ENCODE measurements at regions not wholly inside any gene's neighbourhood (a gene's known extent, or its start where the extent isn't known, plus 50 kb on each side); places are given as distances from the start of the nearest gene placed in this dataset.
"Not testable (repeated sequence)": the region's sequence is repeated elsewhere in the genome, so short reads cannot be mapped to it uniquely, and the experiment has no call there.

DNA sequence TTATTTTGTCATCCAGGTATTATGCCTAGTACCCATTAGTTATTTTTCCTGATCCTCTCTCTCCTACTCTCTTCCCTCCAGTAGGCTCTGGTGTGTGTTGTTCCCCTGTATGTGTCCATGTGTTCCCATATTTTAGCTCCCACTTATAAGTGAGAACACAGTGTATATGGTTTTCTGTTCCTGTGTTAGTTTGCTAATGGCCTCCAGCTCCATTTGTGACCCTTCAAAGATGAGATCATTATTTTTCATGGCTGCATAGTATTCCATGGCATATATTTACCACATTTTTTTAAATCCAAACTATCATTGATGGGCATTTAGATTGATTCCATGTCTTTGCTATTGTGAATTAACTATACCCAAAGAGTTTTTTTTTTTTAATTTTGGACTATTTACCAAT, 1675.7 kb upstream of the B3GALT2 start:
- no peak for TF ChIP-seq CTCF (IDR thresholded peaks at IDR 0.05)
- Histone ChIP-seq H3K9me3 (peaks cover 9% of the 10 kb centered on the region), H3K4me1 (no peaks in the 10 kb centered on the region), H3K36me3 (no peaks in the 10 kb centered on the region), H3K27ac (no peak overlapping the region), H3K27me3 (ENCODE audit: low read depth) (no peaks in the 10 kb centered on the region), H3K4me3 (no peak overlapping the region)
- ATAC-seq (no peak), DNase-seq (no peak)
- intact Hi-C loops (cut with DNase I): no loop called here

DNA sequence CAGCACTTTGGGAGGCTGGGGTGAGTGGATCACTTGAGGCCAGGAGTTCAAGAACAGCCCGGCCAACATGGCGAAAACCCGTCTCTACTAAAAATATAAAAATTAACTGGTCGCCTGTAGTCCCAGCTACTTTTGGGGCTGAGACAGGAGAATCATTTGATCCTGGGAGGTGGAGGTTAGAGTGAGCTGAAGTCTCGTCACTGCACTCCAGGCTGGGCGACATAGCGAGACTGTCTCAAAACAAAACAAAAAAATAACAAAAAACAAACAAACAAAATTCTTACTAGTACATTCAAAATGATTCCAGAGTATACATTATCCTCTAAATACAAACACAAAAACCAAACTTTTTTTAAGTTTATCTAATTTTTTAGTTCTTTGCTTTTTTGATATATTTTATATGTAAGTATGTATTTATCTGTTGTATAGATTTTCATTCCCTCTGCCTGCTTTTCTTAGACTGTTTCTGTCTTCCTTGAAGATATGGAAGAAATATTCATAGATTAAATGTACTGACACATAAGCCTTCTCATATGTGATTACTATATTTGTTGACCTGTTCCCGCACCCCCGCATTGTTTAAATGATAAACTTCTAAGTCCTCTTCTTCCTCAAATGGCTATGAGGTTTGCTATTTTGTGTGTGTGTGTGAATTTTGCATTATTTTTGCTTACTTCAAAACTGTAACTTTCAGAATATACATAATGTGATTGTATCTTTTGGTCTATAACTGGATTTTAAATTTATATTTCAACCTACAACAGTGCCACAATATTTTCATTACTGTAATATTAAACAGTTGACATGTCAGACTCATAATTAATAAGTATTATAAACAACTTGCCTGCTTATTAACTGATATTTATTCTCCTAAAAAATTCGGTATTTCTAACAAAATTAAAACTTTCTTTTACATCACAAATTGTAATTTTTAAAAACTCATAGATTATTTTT, 1674.1 kb upstream of the B3GALT2 start:
- H3K4me1 ChIP-seq: no peaks in the 10 kb centered on the region
- H3K27me3 ChIP-seq (ENCODE audit: low read depth): no peaks in the 10 kb centered on the region
- TF ChIP-seq CTCF (IDR thresholded peaks at IDR 0.05): no peak
- DNase-seq: no peak
- H3K36me3 ChIP-seq: no peaks in the 10 kb centered on the region
- H3K9me3 ChIP-seq: peaks cover 9% of the 10 kb centered on the region
- H3K27ac ChIP-seq: no peak overlapping the region
- intact Hi-C loops (cut with DNase I): no loop called here
- ATAC-seq: no peak
- H3K4me3 ChIP-seq: no peak overlapping the region

DNA sequence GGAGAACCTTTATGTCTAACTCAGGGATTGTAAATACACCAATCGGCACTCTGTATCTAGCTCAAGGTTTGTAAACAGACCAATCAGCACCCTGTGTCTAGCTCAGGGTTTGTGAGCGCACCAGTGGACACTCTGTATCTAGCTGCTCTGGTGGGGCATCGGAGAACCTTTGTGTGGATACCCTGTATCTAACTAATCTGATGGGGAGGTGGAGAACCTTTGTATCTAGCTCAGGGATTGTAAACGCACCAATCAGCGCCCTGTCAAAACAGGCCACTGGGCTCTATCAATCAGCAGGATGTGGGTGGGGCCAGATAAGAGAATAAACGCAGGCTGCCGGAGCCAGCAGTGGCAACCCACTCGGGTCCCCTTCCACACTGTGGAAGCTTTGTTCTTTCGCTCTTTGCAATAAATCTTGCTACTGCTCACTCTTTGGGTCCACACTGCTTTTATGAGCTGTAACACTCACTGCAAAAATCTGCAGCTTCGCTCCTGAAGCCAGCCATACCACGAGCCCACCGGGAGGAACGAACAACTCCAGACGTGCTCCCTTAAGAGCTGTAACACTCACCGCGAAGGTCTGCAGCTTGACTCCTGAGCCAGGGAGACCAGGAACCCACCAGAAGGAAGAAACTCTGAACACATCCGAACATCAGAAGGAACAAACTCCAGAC, 1673.2 kb upstream of the B3GALT2 start:
- intact Hi-C loops (cut with DNase I); H3K9me3 ChIP-seq; H3K4me1 ChIP-seq; H3K27me3 ChIP-seq (ENCODE audit: low read depth); DNase-seq; ATAC-seq; H3K4me3 ChIP-seq; H3K27ac ChIP-seq; H3K36me3 ChIP-seq: not testable (repeated sequence)

DNA sequence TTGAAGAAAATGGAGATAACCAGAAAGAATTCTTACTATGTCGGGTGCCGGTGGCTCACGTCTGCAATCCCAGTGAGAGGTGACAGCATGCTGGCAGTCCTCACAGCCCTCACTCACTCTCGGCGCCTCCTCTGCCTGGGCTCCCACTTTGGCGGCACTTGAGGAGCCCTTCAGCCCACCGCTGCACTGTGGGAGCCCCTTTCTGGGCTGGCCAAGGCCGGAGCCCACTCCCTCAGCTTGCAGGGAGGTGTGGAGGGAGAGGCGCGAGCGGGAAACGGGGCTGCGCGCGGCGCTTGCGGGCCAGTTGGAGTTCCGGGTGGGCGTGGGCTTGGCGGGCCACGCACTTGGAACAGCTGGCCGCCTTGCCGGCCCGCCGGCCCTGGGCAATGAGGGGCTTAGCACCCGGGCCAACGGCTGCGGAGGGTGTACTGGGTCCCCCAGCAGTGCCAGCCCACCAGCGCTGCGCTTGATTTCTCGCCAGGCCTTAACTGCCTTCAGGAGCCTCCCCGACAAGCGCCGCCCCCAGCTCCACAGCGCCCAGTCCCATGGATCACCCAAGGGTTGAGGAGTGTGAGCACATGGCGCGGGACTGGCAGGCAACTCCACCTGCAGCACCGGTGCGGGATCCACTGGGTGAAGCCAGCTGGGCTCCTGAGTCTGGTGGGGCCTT, 1672.5 kb upstream of the B3GALT2 start:
- H3K9me3 ChIP-seq; ATAC-seq; intact Hi-C loops (cut with DNase I); H3K4me3 ChIP-seq; H3K27ac ChIP-seq; H3K36me3 ChIP-seq; H3K27me3 ChIP-seq (ENCODE audit: low read depth); H3K4me1 ChIP-seq: not testable (repeated sequence)
- DNase-seq: peak; percentile 30

DNA sequence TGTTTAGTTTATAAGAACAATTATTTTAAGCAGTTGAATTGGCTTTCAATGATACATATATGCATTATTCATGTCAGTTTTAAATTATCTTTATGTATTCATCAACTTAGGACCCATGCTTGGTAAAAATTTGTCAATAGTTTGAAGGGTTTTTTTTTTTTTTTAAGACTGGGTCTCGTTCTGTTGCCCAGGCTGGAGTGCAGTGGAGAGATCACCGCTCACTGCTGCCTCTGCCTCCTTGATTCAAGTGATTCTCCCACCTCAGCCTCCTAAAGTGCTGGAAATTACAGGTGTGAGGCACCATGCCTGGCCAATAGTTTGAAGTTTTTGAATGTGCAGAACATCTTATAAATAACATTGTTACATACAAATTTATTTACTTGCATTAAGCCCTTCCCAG, 1671.0 kb upstream of the B3GALT2 start:
- intact Hi-C loops (cut with DNase I): no loop called here
- Histone ChIP-seq H3K27ac (no peak overlapping the region), H3K36me3 (no peaks in the 10 kb centered on the region), H3K9me3 (peaks cover 4% of the 10 kb centered on the region), H3K4me3 (no peak overlapping the region), H3K27me3 (ENCODE audit: low read depth) (no peaks in the 10 kb centered on the region), H3K4me1 (no peaks in the 10 kb centered on the region)
- DNase-seq (no peak), ATAC-seq (no peak)
- TF ChIP-seq CTCF (IDR thresholded peaks at IDR 0.05): no peak

DNA sequence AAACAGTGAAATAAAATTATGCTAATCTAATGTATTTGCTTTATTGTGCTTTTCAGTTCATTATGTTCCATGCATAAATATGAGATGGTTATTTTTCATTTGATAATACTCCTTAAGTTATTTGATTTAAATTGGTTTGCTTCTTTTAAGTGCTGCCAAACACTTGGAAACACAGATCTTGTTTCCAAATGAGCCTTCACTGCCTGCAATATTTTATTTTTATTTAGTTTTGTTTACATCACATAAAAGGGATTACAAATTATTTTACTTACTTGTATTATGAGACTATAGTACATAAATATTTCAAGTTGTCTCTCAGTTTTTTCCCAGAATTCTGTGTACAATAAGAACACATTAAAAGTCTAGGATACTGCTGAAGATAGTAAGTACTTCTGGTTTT, 1662.4 kb upstream of the B3GALT2 start:
- no peak for ATAC-seq
- TF ChIP-seq CTCF (IDR thresholded peaks at IDR 0.05): no peak
- H3K27ac ChIP-seq: no peak overlapping the region
- no peaks in the 10 kb centered on the region for H3K4me1 ChIP-seq
- H3K27me3 ChIP-seq (ENCODE audit: low read depth): no peaks in the 10 kb centered on the region
- H3K4me3 ChIP-seq: no peak overlapping the region
- no peaks in the 10 kb centered on the region for H3K9me3 ChIP-seq
- intact Hi-C loops (cut with DNase I): no loop called here
- DNase-seq: no peak
- H3K36me3 ChIP-seq: no peaks in the 10 kb centered on the region
